Upper lobe of right lung (tissue), 1 donor: ENCODE measurements at regions not wholly inside any gene's neighbourhood (a gene's known extent, or its start where the extent isn't known, plus 50 kb on each side); places are given as distances from the start of the nearest gene placed in this dataset.
A peak's percentile ranks its signal among the peaks of the same experiment; 100 is the strongest.

ENCODE experiments used
- ATAC-seq: fragments of 200-7000 bp; cut with Tn5 transposase; one replicate; pipeline ENCODE4 v1.9.1; 2020; ENCODE audit warnings: mild to moderate bottlenecking, moderate library complexity
- DNase-seq: peaks from one replicate; pipeline ENCODE4 v3.0.0-alpha.2; 2020
- H3K27ac ChIP-seq: fragments of 200-600 bp; one replicate; pipeline ENCODE4 v1.8.0; 2022
- H3K27me3 ChIP-seq: fragments of 200-600 bp; one replicate; pipeline ENCODE4 v1.8.0; 2022; ENCODE audit warnings: mild to moderate bottlenecking
- H3K36me3 ChIP-seq: fragments of 200-600 bp; one replicate; pipeline ENCODE4 v1.8.0; 2022
- H3K4me1 ChIP-seq: fragments of 200-600 bp; one replicate; pipeline ENCODE4 v1.8.0; 2022
- H3K4me3 ChIP-seq: fragments of 200-600 bp; one replicate; pipeline ENCODE4 v1.8.0; 2022; ENCODE audit warnings: mild to moderate bottlenecking
- H3K9me3 ChIP-seq: fragments of 200-600 bp; one replicate; pipeline ENCODE4 v1.8.0; 2022
- CTCF ChIP-seq: fragments of 200-600 bp; IDR thresholded peaks from one replicate; pipeline ENCODE4 v1.8.0; 2022; ENCODE audit warnings: antibody characterized with exemption
- intact Hi-C: fragments of 100-400 bp; cut with DNase I; formaldehyde crosslinking; loops from one replicate; pipeline ENCODE4 v1.11.0; 2022
- donor health status: DM: no; HTN: yes; CAD: no; lungs with severe emphysema.

DNA sequence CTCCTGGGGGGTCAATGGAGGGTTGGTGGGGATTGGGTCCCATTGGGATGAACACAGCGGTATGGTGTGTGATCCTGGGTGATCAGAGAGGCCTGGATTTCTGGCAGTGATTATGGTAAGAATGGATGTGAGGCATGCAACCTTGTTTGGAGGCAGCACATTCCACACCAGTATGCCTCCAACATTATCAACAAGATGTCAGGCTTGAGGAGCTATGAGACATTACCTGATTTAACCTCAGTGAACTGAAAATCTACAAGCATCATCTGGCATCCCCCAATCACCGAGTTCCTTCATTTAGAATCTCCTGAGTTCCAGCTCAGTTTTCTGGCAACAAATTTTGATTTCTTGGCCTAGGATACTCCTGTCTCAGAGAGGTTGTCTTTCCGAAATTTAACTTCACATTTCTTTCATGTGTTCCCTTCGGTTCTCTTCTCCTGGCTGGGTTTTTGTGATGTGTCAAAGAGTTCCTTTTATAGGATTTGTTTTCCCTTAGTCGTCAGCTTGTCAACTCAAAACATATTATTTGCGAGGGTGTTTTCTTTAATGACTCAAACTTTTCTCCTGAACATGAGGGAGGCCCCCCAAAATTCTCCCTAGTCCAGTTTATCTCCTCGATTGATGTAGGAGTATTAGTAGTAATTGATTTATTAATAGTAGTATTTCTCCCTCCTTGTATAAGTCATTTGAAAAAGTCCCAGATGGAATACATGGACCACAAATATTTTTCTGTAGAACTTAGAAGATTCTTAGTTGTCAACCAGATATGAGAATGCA, 56.0 kb upstream of the FLT1 start:
- Histone ChIP-seq H3K27ac (no peak overlapping the region), H3K4me1 (no peaks in the 10 kb centered on the region), H3K4me3 (no peak overlapping the region), H3K36me3 (no peaks in the 10 kb centered on the region), H3K27me3 (no peaks in the 10 kb centered on the region), H3K9me3 (no peaks in the 10 kb centered on the region)
- ATAC-seq, result no peak
- no peak for TF ChIP-seq CTCF
- intact Hi-C loops, result no loop called here
- DNase-seq, result no peak

- no peak overlapping the region for H3K27ac ChIP-seq
- no peak for TF ChIP-seq CTCF
- DNase-seq (no peak), ATAC-seq (peak; percentile 48)
- H3K4me3 ChIP-seq, result no peak overlapping the region
- H3K36me3 ChIP-seq, result no peaks in the 10 kb centered on the region
- no peaks in the 10 kb centered on the region for H3K27me3 ChIP-seq
- H3K9me3 ChIP-seq, result no peaks in the 10 kb centered on the region
- no peaks in the 10 kb centered on the region for H3K4me1 ChIP-seq
- intact Hi-C loops, result no loop called here
Observed at GRCh38 chr13:28550091-28550490, 55.2 kb upstream of the FLT1 start.

DNA sequence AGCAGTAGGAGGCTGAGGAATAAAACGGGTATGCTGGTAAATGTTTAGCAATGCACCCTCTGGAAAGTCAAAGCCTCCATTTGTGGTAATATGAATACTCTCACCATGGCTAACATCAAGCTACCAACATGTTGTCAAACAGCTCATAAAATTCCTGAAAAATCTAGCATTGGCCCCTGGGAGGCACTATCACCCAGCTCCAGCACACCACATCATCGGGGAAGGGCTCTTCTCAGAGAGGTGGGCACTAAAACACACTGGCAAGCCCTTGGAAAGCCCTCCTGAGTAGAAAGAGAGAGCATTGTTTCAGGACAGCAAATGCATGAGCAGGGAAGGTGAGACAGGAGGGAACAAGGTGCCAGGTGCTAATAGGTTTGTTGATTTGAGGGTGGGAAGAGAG, 53.9 kb upstream of the FLT1 start:
- ATAC-seq (no peak), DNase-seq (no peak)
- intact Hi-C loops, result no loop called here
- H3K36me3 ChIP-seq, result no peaks in the 10 kb centered on the region
- no peaks in the 10 kb centered on the region for H3K27me3 ChIP-seq
- no peak overlapping the region for H3K27ac ChIP-seq
- no peaks in the 10 kb centered on the region for H3K4me1 ChIP-seq
- no peaks in the 10 kb centered on the region for H3K9me3 ChIP-seq
- TF ChIP-seq CTCF, result no peak
- H3K4me3 ChIP-seq, result no peak overlapping the region

- H3K4me3 ChIP-seq, result no peak overlapping the region
- no peak for ATAC-seq
- TF ChIP-seq CTCF, result no peak
- no peak for DNase-seq
- H3K4me1 ChIP-seq, result no peaks in the 10 kb centered on the region
- H3K36me3 ChIP-seq, result no peaks in the 10 kb centered on the region
- H3K9me3 ChIP-seq, result peaks cover 3% of the 10 kb centered on the region
- H3K27me3 ChIP-seq, result no peaks in the 10 kb centered on the region
- H3K27ac ChIP-seq, result no peak overlapping the region
- intact Hi-C loops, result no loop called here
Observed at GRCh38 chr13:28548468-28548867, 53.5 kb upstream of the FLT1 start.

DNA sequence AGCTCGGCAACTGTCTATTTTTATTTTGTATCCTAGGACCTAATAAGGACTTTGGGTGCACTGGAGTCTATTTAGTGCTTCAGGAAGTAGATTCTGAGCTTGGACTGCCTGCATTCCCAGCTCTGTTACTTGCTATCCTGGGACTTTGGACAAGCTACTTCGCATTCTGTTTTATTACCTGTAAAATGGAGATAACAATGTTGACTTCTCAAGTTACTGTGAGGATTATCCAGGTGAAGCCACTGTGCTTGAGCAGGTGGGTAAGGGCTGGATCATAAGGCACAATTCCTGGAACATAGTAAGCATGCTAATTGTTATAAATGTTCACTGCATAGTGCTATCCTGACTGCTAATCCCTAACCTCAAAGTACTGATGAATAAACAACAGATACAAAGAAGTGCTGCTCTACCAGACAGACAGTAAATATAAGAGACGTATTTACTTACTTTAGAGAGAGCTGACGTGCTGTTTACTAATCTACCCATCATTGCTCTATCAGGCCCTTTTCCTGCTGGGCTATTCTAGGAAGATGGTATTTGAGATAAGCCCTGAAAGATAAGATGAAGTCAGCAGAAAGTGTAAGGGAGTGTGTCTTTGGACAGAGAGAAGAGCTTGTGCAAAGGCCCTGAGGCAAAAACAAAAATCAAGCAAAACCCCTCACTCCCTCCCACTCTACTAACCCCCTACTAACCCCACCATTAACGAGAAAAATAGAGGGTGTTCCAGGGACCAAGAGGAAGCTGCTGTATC, 50.8 kb upstream of the FLT1 start:
- Histone ChIP-seq H3K9me3 (peaks cover 3% of the 10 kb centered on the region), H3K4me3 (no peak overlapping the region), H3K27me3 (no peaks in the 10 kb centered on the region), H3K4me1 (no peaks in the 10 kb centered on the region), H3K27ac (no peak overlapping the region), H3K36me3 (no peaks in the 10 kb centered on the region)
- no peak for TF ChIP-seq CTCF
- intact Hi-C loops, result no loop called here
- DNase-seq, result no peak
- ATAC-seq, result no peak
